GM12864 (cell line): ENCODE measurements at regions not wholly inside any gene's neighbourhood (a gene's known extent, or its start where the extent isn't known, plus 50 kb on each side); places are given as distances from the start of the nearest gene placed in this dataset.

ENCODE experiments used
- DNase-seq: peaks from one replicate; pipeline ENCODE4 v3.0.0-alpha.2; 2011; ENCODE audit warnings: low read depth
- H3K4me3 ChIP-seq: 2 replicates; pipeline ENCODE4 v1.5.1; 2011; ENCODE audit warnings: mild to moderate bottlenecking, low read depth, low read length, control low read depth
- TF ChIP-seq, protein P1 (sequence below): IDR thresholded peaks from 2 replicates; pipeline ENCODE4 v1.5.1; 2011; ENCODE audit warnings: low read depth, mild to moderate bottlenecking, moderate library complexity, low read length, control low read depth, inconsistent platforms; ENCODE audit errors: missing control alignments

- TF ChIP-seq, protein P1, sequence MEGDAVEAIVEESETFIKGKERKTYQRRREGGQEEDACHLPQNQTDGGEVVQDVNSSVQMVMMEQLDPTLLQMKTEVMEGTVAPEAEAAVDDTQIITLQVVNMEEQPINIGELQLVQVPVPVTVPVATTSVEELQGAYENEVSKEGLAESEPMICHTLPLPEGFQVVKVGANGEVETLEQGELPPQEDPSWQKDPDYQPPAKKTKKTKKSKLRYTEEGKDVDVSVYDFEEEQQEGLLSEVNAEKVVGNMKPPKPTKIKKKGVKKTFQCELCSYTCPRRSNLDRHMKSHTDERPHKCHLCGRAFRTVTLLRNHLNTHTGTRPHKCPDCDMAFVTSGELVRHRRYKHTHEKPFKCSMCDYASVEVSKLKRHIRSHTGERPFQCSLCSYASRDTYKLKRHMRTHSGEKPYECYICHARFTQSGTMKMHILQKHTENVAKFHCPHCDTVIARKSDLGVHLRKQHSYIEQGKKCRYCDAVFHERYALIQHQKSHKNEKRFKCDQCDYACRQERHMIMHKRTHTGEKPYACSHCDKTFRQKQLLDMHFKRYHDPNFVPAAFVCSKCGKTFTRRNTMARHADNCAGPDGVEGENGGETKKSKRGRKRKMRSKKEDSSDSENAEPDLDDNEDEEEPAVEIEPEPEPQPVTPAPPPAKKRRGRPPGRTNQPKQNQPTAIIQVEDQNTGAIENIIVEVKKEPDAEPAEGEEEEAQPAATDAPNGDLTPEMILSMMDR, result no peak
- H3K4me3 ChIP-seq, result no peak overlapping the region
- DNase-seq, result no peak
Observed at GRCh38 chr14:53824061-53824460, 132.6 kb downstream of the BMP4 start.

DNA sequence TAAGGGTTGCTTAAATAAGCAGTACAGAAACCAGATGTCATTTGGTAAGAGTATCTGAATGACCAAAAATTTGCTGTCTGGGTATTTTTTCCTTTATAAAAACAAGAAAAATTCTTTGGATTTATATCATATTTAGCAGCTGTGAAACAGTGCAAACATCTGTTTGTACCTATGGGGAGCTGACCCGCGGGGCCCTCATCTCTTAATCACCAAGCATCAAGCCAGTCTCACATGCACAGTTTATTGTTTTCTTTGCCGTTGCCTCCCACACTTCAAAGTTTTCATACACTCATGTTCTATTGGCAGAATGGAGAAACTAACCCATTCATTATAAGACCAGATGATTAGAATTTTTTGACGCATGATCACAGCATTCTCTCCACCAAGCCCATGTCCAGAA, 142.2 kb downstream of the BMP4 start:
- DNase-seq, result no peak
- TF ChIP-seq, protein P1, result no peak

GRCh38 chr14:53810221-53810620, 146.4 kb downstream of the BMP4 start:
- TF ChIP-seq, protein P1, result no peak
- no peak for DNase-seq
- H3K4me3 ChIP-seq, result no peak overlapping the region

More for the DNA sequence above, 142.2 kb downstream of the BMP4 start:
- no peak overlapping the region for H3K4me3 ChIP-seq

- H3K4me3 ChIP-seq, result no peak overlapping the region
- TF ChIP-seq, protein P1, result no peak
- no peak for DNase-seq
Observed at GRCh38 chr14:53808042-53808441, 148.6 kb downstream of the BMP4 start.

- DNase-seq, result no peak
Observed at GRCh38 chr14:53807542-53807941, 149.1 kb downstream of the BMP4 start.

GRCh38 chr14:53807108-53807507, 149.5 kb downstream of the BMP4 start:
- H3K4me3 ChIP-seq, result no peak overlapping the region
- DNase-seq, result no peak
- TF ChIP-seq, protein P1, result no peak

More at GRCh38 chr14:53807542-53807941, 149.1 kb downstream of the BMP4 start:
- TF ChIP-seq, protein P1, result no peak
- H3K4me3 ChIP-seq, result no peak overlapping the region

DNA sequence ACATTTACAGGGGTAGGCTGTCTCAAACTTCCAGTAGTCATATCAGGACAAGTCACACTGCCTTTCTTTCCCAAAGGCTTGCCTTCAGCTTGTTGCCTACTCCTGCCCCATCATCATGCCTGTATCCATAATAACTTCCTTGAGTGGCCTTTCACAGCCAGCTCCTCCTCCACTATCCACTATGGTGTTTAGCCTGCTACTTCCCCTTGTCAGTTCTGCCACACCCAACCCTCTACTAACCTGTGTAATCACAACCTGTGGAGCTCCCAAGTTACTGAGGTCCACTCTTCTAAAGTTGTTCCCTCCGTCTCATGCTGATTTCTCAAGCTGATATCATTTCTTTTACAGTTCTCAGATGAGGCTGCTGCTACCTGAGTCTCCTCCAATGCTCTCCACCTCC, 159.9 kb downstream of the BMP4 start:
- no peak for DNase-seq
- H3K4me3 ChIP-seq, result no peak overlapping the region
- TF ChIP-seq, protein P1, result no peak
